Thymus (tissue), 11 donors: ENCODE measurements at regions not wholly inside any gene's neighbourhood (a gene's known extent, or its start where the extent isn't known, plus 50 kb on each side); places are given as distances from the start of the nearest gene placed in this dataset.

ENCODE experiments used
- DNase-seq, 9 donors: peaks; one replicate each; pipeline ENCODE4 v3.0.0-alpha.2; 2013; ENCODE audit warnings: low spot score in 9 of 9, low read depth in 6 of 9, missing footprints in 1 of 9
- H3K27ac ChIP-seq, 2 donors: one replicate each; pipeline ENCODE4 v1.5.1; 2013; ENCODE audit warnings: control low read depth in 1 of 2, low read depth in 1 of 2, low read length in 1 of 2, mild to moderate bottlenecking in 1 of 2, moderate library complexity in 1 of 2
- H3K27me3 ChIP-seq, 2 donors: one replicate each; pipeline ENCODE4 v1.5.1; 2013; ENCODE audit warnings: low read length in 1 of 2; ENCODE audit not compliant: control insufficient read depth in 2 of 2, insufficient read depth in 1 of 2
- H3K36me3 ChIP-seq, 2 donors: one replicate each; pipeline ENCODE4 v1.5.1; 2013; ENCODE audit warnings: low read length in 1 of 2, mild to moderate bottlenecking in 1 of 2, moderate library complexity in 1 of 2; ENCODE audit not compliant: control insufficient read depth in 2 of 2, insufficient read depth in 2 of 2
- H3K4me1 ChIP-seq, 2 donors: one replicate each; pipeline ENCODE4 v1.5.1; 2013; ENCODE audit warnings: low read length in 2 of 2; ENCODE audit not compliant: control insufficient read depth in 2 of 2, insufficient read depth in 2 of 2
- H3K4me3 ChIP-seq, 2 donors: one replicate each; pipeline ENCODE4 v1.5.1; 2013; ENCODE audit warnings: low read length in 2 of 2, control low read depth in 1 of 2, mild to moderate bottlenecking in 1 of 2
- H3K9me3 ChIP-seq, 2 donors: one replicate each; pipeline ENCODE4 v1.5.1; 2013; ENCODE audit warnings: low read length in 1 of 2, mild to moderate bottlenecking in 1 of 2; ENCODE audit not compliant: control insufficient read depth in 2 of 2, insufficient read depth in 1 of 2
- WGBS: extraction: QIAGEN DNeasy Blood & Tissue Kit; methylation state at CpG from one replicate; pipeline ENCODE4 v1.1.7; 2013; 5-methylcytosine and 5-hydroxymethylcytosine counted together
- donor health status: healthy.

GRCh38 chr9:86721226-86721781 lies 226.0 kb downstream of the GAS1 start:
- Histone ChIP-seq H3K27me3 (no peaks in the 10 kb centered on the region), H3K27ac (peak overlapping the region in 1 of 2 donors; percentile 49), H3K36me3 (no peaks in the 10 kb centered on the region), H3K9me3 (no peaks in the 10 kb centered on the region), H3K4me3 (no peak overlapping the region), H3K4me1 (peaks cover 0 to 23% of the 10 kb centered on the region in 2 donors)
- peak in 3 of 9 donors; percentile 11 to 44 (median 13) for DNase-seq
- WGBS, result 33% methylated on average over 5 of the region's 5 CpGs

DNA sequence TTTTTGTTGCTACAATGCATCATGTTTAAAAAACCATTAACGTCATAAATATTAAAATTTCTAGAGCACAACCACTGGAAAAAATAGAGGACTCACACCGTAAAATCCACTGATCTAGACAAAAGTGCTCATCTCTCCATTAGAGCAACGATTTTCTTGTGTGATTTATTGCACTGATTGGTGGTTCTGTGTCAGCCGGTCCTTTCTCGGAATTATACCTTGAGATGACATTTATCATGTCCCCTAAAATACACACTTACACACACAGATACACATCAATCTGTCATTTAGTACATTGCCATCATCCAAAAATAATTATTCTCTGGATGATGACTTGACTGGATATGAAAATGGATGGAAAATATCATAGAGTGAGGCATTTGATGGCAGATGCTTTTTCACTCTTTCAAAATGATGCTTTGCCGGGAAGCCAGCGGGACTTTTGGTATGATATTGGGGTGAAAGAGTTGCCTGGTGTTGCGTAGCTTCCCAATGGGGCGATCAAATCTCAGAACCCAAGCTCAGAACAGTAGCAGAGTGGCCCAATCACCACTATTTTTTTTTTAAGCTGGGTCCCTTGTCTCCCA lies 226.6 kb downstream of the GAS1 start:
- Histone ChIP-seq H3K36me3 (no peaks in the 10 kb centered on the region), H3K4me1 (peaks cover 0 to 23% of the 10 kb centered on the region in 2 donors), H3K27me3 (no peaks in the 10 kb centered on the region), H3K4me3 (no peak overlapping the region), H3K27ac (no peak overlapping the region), H3K9me3 (no peaks in the 10 kb centered on the region)
- no peak for DNase-seq
- WGBS, result 93% methylated on average over 9 of the region's 9 CpGs

DNA sequence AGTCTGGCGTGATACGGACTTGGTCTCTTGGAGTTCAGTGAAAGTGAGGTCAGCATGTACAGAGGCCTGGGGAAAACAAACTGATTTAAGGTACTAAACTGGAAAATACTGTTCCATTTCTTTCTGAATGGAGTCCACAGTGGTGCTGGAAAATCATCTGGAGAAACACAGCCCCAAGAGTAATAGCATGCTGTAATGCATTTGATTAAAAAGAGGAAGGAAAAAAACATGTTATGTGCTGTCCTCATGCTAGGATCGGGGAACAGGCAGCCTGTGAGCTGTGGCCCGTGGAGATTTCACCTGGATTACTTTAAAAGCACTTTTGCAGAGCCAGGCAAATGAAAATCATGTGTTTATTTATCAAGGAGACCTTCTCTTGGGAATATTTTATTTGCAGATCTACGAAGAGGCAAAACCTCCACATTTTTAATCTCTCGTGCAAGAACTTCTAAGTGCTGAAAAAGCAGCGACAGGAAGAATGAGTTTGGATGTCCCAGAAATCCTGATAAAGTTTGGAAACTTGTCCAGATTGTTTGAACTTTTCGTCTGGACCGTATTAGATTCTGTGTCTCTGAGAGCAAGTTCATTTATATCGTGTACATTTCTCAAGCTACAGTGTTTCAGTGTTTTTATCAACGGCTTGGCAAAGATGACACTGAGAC lies 228.8 kb downstream of the GAS1 start:
- 81% methylated on average over 11 of the region's 11 CpGs for WGBS
- H3K9me3 ChIP-seq, result no peaks in the 10 kb centered on the region
- no peak for DNase-seq

GRCh38 chr9:86716326-86716922 lies 230.9 kb downstream of the GAS1 start:
- no peaks in the 10 kb centered on the region for H3K27me3 ChIP-seq
- H3K4me1 ChIP-seq, result peaks cover 0 to 5% of the 10 kb centered on the region in 2 donors
- DNase-seq, result no peak
- WGBS, result 94% methylated on average over 4 of the region's 4 CpGs
- no peak overlapping the region for H3K4me3 ChIP-seq
- no peaks in the 10 kb centered on the region for H3K36me3 ChIP-seq
- H3K27ac ChIP-seq, result no peak overlapping the region
- H3K9me3 ChIP-seq, result no peaks in the 10 kb centered on the region

More for the DNA sequence above, 228.8 kb downstream of the GAS1 start:
- Histone ChIP-seq H3K27me3 (no peaks in the 10 kb centered on the region), H3K36me3 (no peaks in the 10 kb centered on the region), H3K4me3 (no peak overlapping the region), H3K27ac (no peak overlapping the region), H3K4me1 (peaks cover 0 to 22% of the 10 kb centered on the region in 2 donors)

- no peaks in the 10 kb centered on the region for H3K9me3 ChIP-seq
- H3K27ac ChIP-seq, result no peak overlapping the region
- no peak for DNase-seq
- no peaks in the 10 kb centered on the region for H3K4me1 ChIP-seq
- 86% methylated on average over 4 of the region's 4 CpGs for WGBS
- H3K4me3 ChIP-seq, result no peak overlapping the region
- no peaks in the 10 kb centered on the region for H3K27me3 ChIP-seq
- H3K36me3 ChIP-seq, result no peaks in the 10 kb centered on the region
These were observed 232.3 kb downstream of the GAS1 start for GRCh38 chr9:86714999-86715398.

GRCh38 chr9:86713970-86714369 lies 233.3 kb downstream of the GAS1 start:
- no peak for DNase-seq
- no peaks in the 10 kb centered on the region for H3K9me3 ChIP-seq
- H3K27ac ChIP-seq, result no peak overlapping the region
- no peaks in the 10 kb centered on the region for H3K4me1 ChIP-seq
- no peak overlapping the region for H3K4me3 ChIP-seq
- no peaks in the 10 kb centered on the region for H3K36me3 ChIP-seq
- 99% methylated on average over 1 of the region's 1 CpG for WGBS
- H3K27me3 ChIP-seq, result no peaks in the 10 kb centered on the region

GRCh38 chr9:86713470-86713869 lies 233.8 kb downstream of the GAS1 start:
- 96% methylated on average over 2 of the region's 2 CpGs for WGBS
- DNase-seq, result no peak

GRCh38 chr9:86708918-86709835 lies 238.1 kb downstream of the GAS1 start:
- no peaks in the 10 kb centered on the region for H3K4me1 ChIP-seq
- H3K9me3 ChIP-seq, result no peaks in the 10 kb centered on the region
- H3K4me3 ChIP-seq, result no peak overlapping the region
- WGBS, result 69% methylated on average over 9 of the region's 9 CpGs
- no peak overlapping the region for H3K27ac ChIP-seq
- DNase-seq, result no peak
- H3K36me3 ChIP-seq, result no peaks in the 10 kb centered on the region
- H3K27me3 ChIP-seq, result no peaks in the 10 kb centered on the region

More at GRCh38 chr9:86713470-86713869, 233.8 kb downstream of the GAS1 start:
- no peaks in the 10 kb centered on the region for H3K4me1 ChIP-seq
- no peaks in the 10 kb centered on the region for H3K36me3 ChIP-seq
- H3K4me3 ChIP-seq, result no peak overlapping the region
- H3K27me3 ChIP-seq, result no peaks in the 10 kb centered on the region
- H3K27ac ChIP-seq, result no peak overlapping the region
- H3K9me3 ChIP-seq, result no peaks in the 10 kb centered on the region
